ENCODE measurements at regions not wholly inside any gene's neighbourhood (a gene's known extent, or its start where the extent isn't known, plus 50 kb on each side); places are given as distances from the start of the nearest gene placed in this dataset.

- no peak for TF ChIP-seq ZBTB7A (IDR thresholded peaks at IDR 0.05; ENCODE audit: low read depth)
These were observed 377.8 kb downstream of the UTRN start for GRCh38 chr6:144662812-144663365.

DNA sequence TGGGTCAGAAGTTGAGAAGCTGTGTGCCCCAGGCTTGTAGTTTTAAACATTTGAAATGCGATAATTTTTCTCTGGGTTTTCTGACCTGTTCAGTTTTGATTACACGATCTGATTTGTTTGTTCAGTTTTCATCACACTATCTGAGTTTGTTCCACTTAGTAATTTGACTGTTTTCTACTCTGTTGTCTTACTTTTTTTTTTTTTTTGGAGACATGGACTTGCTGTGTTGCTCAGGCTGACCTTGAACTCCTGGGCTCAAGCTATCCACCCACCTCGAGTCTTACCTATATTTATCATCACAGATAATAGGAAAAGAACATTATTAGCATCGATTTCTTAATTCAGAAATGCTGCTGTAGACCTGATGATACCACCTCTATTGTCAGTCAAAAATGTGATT lies 379.1 kb downstream of the UTRN start:
- TF ChIP-seq YY1 (IDR thresholded peaks at IDR 0.05; ENCODE audit: low read depth) (no peak), ZBTB7A (IDR thresholded peaks at IDR 0.05; ENCODE audit: low read depth) (no peak), TAF1 (IDR thresholded peaks at IDR 0.05; ENCODE audit: low read depth) (no peak), CEBPB (IDR thresholded peaks at IDR 0.05) (no peak), EGR1 (IDR thresholded peaks at IDR 0.05) (no peak), RAD21 (IDR thresholded peaks at IDR 0.05; ENCODE audit: low read depth) (no peak)

DNA sequence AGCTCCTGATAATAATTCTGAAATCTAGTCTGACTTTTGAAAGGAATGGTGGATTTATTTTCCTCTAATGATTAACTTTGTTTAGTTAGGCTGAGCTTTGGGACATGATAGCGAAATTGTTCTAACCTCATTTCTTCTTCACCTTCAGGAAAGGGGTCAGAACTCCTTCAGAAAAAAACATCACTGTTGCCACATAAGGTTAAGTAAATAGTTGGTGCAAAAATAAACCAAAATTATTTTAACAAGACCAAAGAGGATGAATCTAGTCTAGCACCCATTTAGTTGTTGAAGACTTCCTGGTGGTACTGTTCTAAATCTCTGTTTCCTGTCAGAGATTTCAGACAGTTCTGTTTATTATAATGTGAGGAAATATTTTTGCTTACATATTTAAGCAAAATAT lies 379.8 kb downstream of the UTRN start:
- TF ChIP-seq NFIC (IDR thresholded peaks at IDR 0.05), result no peak
- TF ChIP-seq TAF1 (IDR thresholded peaks at IDR 0.05; ENCODE audit: low read depth), result no peak
- no peak for TF ChIP-seq EGR1 (IDR thresholded peaks at IDR 0.05)
- TF ChIP-seq CREB1 (IDR thresholded peaks at IDR 0.05; ENCODE audit: low read depth), result no peak
- no peak for TF ChIP-seq EP300 (IDR thresholded peaks at IDR 0.05; ENCODE audit: borderline replicate concordance)

GRCh38 chr6:144665932-144666450 lies 380.9 kb downstream of the UTRN start:
- TF ChIP-seq YY1 (IDR thresholded peaks at IDR 0.05; ENCODE audit: low read depth) (no peak), RAD21 (IDR thresholded peaks at IDR 0.05; ENCODE audit: low read depth) (no peak), REST (IDR thresholded peaks at IDR 0.05; ENCODE audit: low read depth) (no peak), FOXM1 (IDR thresholded peaks at IDR 0.05; ENCODE audit: borderline replicate concordance, low read depth) (no peak), TCF12 (IDR thresholded peaks at IDR 0.05; ENCODE audit: low read depth) (no peak), CEBPB (IDR thresholded peaks at IDR 0.05) (no peak)

DNA sequence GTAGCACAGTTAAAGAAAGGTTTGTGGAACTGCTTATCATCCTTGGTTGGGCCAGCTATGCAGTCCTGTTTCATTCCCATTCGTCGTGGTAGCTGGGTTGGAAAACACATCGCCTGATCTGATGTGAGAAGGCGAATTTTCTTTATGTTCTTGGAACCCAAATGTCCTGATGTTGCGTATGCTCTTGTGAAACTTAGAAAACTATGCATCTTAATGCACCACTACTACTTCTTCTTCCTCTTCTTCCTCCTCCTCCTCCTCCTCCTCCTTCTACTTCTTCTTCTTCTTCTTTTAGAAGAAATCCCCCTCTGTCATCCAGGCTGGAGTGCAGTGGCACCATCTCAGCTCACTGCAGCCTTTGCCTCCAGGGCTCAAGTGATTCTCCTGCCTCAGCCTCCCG lies 381.6 kb downstream of the UTRN start:
- no peak for TF ChIP-seq CREB1 (IDR thresholded peaks at IDR 0.05; ENCODE audit: low read depth)
- no peak for TF ChIP-seq RAD21 (IDR thresholded peaks at IDR 0.05; ENCODE audit: low read depth)
- no peak for TF ChIP-seq FOXM1 (IDR thresholded peaks at IDR 0.05; ENCODE audit: borderline replicate concordance, low read depth)
- no peak for TF ChIP-seq NFIC (IDR thresholded peaks at IDR 0.05)
- TF ChIP-seq TCF12 (IDR thresholded peaks at IDR 0.05; ENCODE audit: low read depth), result no peak
- TF ChIP-seq TAF1 (IDR thresholded peaks at IDR 0.05; ENCODE audit: low read depth), result no peak
- no peak for TF ChIP-seq TEAD4 (IDR thresholded peaks at IDR 0.05)
- TF ChIP-seq MAX (IDR thresholded peaks at IDR 0.05), result no peak
- TF ChIP-seq CEBPB (IDR thresholded peaks at IDR 0.05), result no peak
- no peak for TF ChIP-seq USF1 (IDR thresholded peaks at IDR 0.05)
- TF ChIP-seq YY1 (IDR thresholded peaks at IDR 0.05; ENCODE audit: low read depth), result no peak
- no peak for TF ChIP-seq ZBTB7A (IDR thresholded peaks at IDR 0.05; ENCODE audit: low read depth)
- no peak for TF ChIP-seq EP300 (IDR thresholded peaks at IDR 0.05; ENCODE audit: borderline replicate concordance)
- TF ChIP-seq EGR1 (IDR thresholded peaks at IDR 0.05), result no peak
- no peak for TF ChIP-seq REST (IDR thresholded peaks at IDR 0.05; ENCODE audit: low read depth)

- TF ChIP-seq TAF1 (IDR thresholded peaks at IDR 0.05; ENCODE audit: low read depth), result no peak
- no peak for TF ChIP-seq USF1 (IDR thresholded peaks at IDR 0.05)
- no peak for TF ChIP-seq MAX (IDR thresholded peaks at IDR 0.05)
- no peak for TF ChIP-seq RAD21 (IDR thresholded peaks at IDR 0.05; ENCODE audit: low read depth)
- no peak for TF ChIP-seq REST (IDR thresholded peaks at IDR 0.05; ENCODE audit: low read depth)
- TF ChIP-seq EGR1 (IDR thresholded peaks at IDR 0.05), result no peak
- no peak for TF ChIP-seq ZBTB7A (IDR thresholded peaks at IDR 0.05; ENCODE audit: low read depth)
- no peak for TF ChIP-seq YY1 (IDR thresholded peaks at IDR 0.05; ENCODE audit: low read depth)
- TF ChIP-seq FOXM1 (IDR thresholded peaks at IDR 0.05; ENCODE audit: borderline replicate concordance, low read depth), result no peak
- no peak for TF ChIP-seq TCF12 (IDR thresholded peaks at IDR 0.05; ENCODE audit: low read depth)
These were observed 382.7 kb downstream of the UTRN start for GRCh38 chr6:144667532-144668503.
